KBM-7 (cell line): ENCODE measurements at regions not wholly inside any gene's neighbourhood (a gene's known extent, or its start where the extent isn't known, plus 50 kb on each side); places are given as distances from the start of the nearest gene placed in this dataset.

ENCODE experiments used
- DNase-seq: peaks from one replicate; pipeline ENCODE4 v3.0.0-alpha.2; 2015
- in situ Hi-C: fragments of 300-500 bp; cut with MboI; formaldehyde crosslinking; loops from 2 replicates; pipeline ENCODE4 v1.14.3; 2020; ENCODE audit warnings: low sequenced_read_pairs, low pct_unique_long_range_greater_than_20kb, mixed read lengths

DNA sequence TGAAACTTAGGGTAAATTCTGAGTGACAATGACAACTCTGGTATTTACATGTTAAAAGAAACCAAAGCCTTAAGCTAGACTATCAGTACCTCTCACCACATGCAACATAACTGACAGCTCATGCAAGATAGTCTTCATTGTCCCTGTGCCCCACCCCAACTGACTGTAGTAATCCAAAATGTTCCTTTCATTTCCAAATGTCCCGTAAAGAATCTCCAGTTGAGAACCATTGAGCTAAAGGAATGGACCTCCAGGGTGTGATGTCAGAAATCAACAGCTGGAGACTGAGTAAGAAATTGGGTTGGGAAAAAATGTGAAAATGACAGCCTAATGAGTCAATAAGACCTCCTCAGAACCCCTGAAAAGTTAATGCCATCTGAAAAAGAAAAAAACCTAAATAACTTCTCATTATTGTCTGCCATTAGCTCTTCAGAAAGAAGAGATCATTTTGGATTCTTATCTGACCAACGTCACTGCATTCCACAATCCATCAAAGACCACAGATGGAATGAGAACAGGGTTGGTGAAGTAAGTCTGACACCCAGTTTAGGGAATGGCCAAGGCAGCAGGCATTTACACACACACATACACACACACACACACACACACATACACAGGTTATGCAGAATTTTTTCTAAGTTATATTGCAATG, 51.7 kb upstream of the ACVR2A start:
- in situ Hi-C loops: no loop called here
- no peak for DNase-seq

GRCh38 chr2:147790580-147790979, 54.2 kb upstream of the ACVR2A start:
- in situ Hi-C loops: no loop called here
- no peak for DNase-seq

GRCh38 chr2:147789720-147790119, 55.1 kb upstream of the ACVR2A start:
- in situ Hi-C loops: no loop called here
- no peak for DNase-seq

DNA sequence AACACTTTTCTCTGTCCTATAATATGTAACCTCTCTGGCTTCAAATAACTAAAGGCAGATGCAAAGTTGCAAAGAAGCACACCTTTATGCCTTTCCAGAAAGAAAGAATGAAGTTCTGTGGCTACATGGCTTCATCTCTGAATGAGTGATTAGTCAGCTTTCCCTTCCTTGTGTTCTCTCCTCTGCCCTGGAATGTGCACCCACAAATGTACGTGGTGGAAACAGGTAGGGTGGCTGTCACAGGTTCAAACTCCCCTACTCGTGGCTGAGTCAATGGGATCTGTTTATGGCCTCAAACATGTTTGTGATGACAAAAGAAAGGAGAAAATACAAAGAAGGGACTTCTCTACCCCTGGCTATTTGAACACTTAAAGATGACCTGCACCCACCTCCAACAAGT, 55.5 kb upstream of the ACVR2A start:
- DNase-seq: no peak
- in situ Hi-C loops: no loop called here

- in situ Hi-C loops: no loop called here
- no peak for DNase-seq
Observed at GRCh38 chr2:147782141-147782930, 62.5 kb upstream of the ACVR2A start.

- no peak for DNase-seq
- in situ Hi-C loops: no loop called here
Observed at GRCh38 chr2:147779440-147779839, 65.4 kb upstream of the ACVR2A start.

DNA sequence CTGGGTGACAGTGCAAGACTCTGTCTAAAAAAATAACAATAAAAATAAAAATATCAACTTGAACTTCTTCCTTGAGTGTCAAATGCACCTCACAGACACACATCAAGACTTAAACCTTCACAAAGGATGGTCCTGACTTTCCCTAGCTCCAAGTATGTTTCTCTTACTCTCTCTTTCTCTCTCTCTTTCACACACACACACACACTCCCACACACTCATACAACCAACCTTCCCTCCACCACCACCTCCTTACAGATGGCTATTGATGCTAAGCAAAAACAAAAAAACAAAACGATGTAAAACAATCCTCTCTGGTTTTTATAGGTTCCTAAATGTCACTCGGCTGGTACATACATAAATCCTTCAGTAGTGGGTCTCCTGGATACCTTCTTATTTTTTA, 67.4 kb upstream of the ACVR2A start:
- in situ Hi-C loops: no loop called here
- no peak for DNase-seq

DNA sequence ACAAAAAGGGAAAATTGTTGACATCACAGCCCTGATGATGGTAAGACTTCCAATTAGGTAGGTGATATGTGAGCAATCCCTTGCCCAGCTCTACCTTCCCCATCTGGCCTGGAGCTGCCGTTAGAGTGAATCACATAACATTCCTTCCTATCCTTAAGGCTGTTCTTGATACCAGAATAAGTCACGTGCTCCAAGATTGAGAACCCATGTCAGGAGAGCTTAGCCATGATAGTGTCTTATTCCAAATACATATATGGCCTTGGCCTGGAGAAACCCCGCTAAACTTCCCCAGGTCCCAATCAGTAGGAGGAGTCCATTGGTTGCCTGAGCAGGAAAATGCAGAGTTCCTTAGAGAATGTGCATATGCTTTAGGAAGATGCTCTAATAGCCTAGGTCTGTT, 70.0 kb upstream of the ACVR2A start:
- in situ Hi-C loops: no loop called here
- no peak for DNase-seq

GRCh38 chr2:147773479-147773878, 71.3 kb upstream of the ACVR2A start:
- DNase-seq: no peak
- in situ Hi-C loops: no loop called here

DNA sequence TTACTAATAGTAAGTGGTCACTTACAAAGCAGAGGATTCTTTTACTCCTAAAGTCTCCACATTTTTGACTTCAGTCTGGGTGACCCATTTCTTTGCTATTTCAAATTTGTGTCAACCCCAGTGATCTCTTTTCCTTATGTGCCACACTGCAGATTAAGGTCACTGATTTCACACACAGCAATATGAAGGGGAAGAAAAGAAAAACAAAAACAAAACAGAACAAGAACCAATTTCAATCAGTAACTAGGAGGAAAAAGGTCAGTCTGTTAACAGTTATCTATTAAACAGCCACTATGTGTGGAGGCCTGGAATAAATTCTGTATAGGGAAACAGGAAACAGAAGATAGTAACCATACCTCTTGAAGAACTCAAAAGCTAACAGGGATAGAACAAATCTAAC, 72.0 kb upstream of the ACVR2A start:
- no peak for DNase-seq
- in situ Hi-C loops: no loop called here

- no peak for DNase-seq
- in situ Hi-C loops: no loop called here
Observed at GRCh38 chr2:147763861-147764260, 81.0 kb upstream of the ACVR2A start.

DNA sequence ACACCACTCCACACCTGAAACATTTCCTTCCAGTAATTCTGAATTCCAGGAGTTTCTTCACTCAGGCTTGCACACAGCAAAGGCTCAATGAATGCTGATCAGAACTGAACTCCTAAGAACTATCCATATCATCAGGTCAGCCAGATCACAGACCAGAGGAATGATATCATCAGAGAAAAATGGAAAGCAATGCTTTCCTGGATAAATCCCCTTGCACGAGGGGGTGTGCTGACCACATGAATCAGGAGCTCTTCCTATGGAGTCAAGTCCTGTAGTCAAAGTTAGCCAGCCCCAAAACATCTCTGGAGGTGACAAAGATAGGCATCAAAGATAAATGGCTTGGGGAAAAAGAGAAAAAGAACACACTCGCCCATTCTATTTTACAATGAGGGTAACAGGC, 83.8 kb upstream of the ACVR2A start:
- in situ Hi-C loops: no loop called here
- DNase-seq: no peak

GRCh38 chr2:147759536-147759935, 85.3 kb upstream of the ACVR2A start:
- in situ Hi-C loops: no loop called here

DNA sequence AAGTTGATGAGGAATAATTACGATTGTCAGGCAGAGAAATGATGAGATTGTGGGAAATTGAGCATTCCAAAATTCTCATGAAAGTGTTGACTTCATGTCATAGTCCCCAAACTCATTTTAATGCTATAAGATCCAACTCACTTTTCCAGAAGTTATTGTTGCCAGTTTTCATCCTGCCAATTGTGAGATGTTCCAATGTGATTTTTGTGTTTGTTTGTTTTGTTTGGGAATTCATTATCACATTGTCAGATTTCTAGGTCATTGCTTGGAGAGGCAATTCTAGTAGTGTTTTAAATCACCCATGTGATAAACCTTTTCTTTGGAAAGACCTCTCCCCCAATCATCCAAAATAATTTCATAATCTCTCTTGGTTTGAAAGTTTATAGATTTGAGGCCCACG, 86.0 kb upstream of the ACVR2A start:
- in situ Hi-C loops: no loop called here

More at GRCh38 chr2:147759536-147759935, 85.3 kb upstream of the ACVR2A start:
- DNase-seq: no peak

GRCh38 chr2:147756069-147756468, 88.8 kb upstream of the ACVR2A start:
- in situ Hi-C loops: no loop called here
- DNase-seq: no peak

More for the DNA sequence above, 86.0 kb upstream of the ACVR2A start:
- no peak for DNase-seq

GRCh38 chr2:147740211-147740927, 104.5 kb upstream of the ACVR2A start:
- in situ Hi-C loops: no loop called here
- no peak for DNase-seq

GRCh38 chr2:147739508-147739907, 105.3 kb upstream of the ACVR2A start:
- in situ Hi-C loops: no loop called here
- no peak for DNase-seq

- in situ Hi-C loops: no loop called here
- DNase-seq: no peak
Observed at GRCh38 chr2:147718831-147719230, 126.0 kb upstream of the ACVR2A start.

DNA sequence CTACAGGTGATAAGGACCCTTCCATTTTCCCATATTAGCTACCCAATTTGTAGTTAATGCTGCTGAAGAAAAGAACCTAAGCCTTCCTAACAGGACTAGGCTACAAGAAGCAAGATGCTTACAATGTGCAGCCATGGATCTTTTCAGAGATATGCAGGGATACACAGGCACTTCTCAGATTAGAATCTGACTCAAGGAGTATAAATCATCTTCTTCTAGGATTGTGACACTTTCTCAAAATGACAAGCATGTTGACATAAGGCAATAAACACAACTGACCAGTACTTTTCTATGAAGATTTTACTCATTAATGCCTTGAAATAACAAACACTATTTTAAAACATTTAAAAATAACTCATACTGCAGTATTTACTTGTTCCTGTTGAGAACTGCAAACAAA, 127.9 kb upstream of the ACVR2A start:
- no peak for DNase-seq
- in situ Hi-C loops: no loop called here

DNA sequence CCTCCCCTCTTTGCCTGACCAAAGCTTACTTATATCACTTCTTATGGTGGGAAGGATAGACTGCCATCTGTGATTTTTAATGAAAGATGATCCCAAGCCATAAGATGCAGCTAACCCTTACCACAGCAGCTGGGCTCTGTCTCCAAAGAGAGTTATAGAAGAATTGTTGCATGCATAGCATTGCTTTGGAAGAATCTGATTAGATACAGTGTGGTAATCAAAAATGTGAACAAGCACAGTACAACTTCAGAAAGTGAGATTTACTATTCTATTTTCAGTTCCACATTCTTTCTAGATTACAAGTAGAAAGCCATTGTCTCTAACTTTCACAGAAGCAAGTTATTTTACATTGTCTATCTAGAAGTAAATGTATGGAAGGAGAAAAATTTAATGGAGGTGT, 129.0 kb upstream of the ACVR2A start:
- in situ Hi-C loops: no loop called here
- no peak for DNase-seq
